ENCODE measurements at regions not wholly inside any gene's neighbourhood (a gene's known extent, or its start where the extent isn't known, plus 50 kb on each side); places are given as distances from the start of the nearest gene placed in this dataset.

DNA sequence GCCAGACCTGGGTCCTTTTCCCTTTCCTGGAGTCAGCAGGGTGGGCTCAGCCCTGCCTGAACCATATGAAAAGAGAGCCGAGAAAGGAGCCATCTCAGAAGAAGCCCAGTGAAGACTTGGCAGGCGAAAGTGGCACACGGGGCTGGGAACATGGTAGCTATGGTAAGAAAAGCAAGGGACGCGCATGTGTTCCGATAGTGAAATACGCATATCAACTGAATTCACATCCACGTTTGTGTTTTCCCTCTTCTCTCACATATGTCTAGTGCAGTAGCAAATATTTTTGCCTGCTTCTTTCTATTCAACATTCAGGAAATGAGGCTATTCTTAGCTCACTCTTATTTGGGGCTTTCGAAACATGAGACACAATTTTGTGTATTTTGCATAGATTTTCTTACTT lies 54.1 kb upstream of the PEG3 start:
- TF ChIP-seq POLR2A (IDR thresholded peaks at IDR 0.05), result no peak
- TF ChIP-seq, protein P1, sequence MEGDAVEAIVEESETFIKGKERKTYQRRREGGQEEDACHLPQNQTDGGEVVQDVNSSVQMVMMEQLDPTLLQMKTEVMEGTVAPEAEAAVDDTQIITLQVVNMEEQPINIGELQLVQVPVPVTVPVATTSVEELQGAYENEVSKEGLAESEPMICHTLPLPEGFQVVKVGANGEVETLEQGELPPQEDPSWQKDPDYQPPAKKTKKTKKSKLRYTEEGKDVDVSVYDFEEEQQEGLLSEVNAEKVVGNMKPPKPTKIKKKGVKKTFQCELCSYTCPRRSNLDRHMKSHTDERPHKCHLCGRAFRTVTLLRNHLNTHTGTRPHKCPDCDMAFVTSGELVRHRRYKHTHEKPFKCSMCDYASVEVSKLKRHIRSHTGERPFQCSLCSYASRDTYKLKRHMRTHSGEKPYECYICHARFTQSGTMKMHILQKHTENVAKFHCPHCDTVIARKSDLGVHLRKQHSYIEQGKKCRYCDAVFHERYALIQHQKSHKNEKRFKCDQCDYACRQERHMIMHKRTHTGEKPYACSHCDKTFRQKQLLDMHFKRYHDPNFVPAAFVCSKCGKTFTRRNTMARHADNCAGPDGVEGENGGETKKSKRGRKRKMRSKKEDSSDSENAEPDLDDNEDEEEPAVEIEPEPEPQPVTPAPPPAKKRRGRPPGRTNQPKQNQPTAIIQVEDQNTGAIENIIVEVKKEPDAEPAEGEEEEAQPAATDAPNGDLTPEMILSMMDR (IDR thresholded peaks at IDR 0.05), result no peak

Measured in adrenal gland (tissue), 5 donors.